LNCaP clone FGC (cell line): ENCODE measurements at regions not wholly inside any gene's neighbourhood (a gene's known extent, or its start where the extent isn't known, plus 50 kb on each side); places are given as distances from the start of the nearest gene placed in this dataset.

Source experiments
- DNase-seq: peaks from one replicate; pipeline ENCODE4 v3.0.0-alpha.2; 2011; ENCODE audit warnings: low read depth
- H3K4me3 ChIP-seq: 2 replicates; pipeline ENCODE4 v1.5.1; 2011; ENCODE audit warnings: mild to moderate bottlenecking, low read depth, low read length, control low read depth
- TF ChIP-seq, protein P1 (sequence below): IDR thresholded peaks from 2 replicates; pipeline ENCODE4 v1.5.1; 2012; ENCODE audit warnings: mild to moderate bottlenecking; ENCODE audit not compliant: control insufficient read depth, insufficient read depth; ENCODE audit errors: extremely low read depth

DNA sequence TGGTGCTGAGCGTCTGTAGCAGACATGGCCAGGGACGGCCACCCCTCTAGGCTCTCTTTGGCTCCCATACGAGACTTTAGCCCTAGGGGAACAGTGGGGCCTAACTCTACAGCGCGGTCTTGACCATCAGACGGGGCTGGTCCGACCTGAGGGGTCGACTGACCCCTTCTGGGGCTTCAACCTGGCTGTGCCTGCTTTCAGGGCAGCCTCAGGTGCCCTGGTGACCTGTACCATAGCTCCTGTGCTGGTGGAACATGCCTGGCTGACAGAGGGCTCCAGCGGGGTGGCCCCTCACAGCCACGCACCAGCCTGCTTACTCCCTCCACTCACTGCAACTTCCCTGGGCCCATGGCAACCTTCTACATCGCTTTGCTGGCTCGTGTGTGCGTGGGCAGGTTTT is 423.4 kb upstream of the SEMA6A start:
- no peak overlapping the region for H3K4me3 ChIP-seq
- DNase-seq: no peak
- TF ChIP-seq, protein P1, sequence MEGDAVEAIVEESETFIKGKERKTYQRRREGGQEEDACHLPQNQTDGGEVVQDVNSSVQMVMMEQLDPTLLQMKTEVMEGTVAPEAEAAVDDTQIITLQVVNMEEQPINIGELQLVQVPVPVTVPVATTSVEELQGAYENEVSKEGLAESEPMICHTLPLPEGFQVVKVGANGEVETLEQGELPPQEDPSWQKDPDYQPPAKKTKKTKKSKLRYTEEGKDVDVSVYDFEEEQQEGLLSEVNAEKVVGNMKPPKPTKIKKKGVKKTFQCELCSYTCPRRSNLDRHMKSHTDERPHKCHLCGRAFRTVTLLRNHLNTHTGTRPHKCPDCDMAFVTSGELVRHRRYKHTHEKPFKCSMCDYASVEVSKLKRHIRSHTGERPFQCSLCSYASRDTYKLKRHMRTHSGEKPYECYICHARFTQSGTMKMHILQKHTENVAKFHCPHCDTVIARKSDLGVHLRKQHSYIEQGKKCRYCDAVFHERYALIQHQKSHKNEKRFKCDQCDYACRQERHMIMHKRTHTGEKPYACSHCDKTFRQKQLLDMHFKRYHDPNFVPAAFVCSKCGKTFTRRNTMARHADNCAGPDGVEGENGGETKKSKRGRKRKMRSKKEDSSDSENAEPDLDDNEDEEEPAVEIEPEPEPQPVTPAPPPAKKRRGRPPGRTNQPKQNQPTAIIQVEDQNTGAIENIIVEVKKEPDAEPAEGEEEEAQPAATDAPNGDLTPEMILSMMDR: no peak

DNA sequence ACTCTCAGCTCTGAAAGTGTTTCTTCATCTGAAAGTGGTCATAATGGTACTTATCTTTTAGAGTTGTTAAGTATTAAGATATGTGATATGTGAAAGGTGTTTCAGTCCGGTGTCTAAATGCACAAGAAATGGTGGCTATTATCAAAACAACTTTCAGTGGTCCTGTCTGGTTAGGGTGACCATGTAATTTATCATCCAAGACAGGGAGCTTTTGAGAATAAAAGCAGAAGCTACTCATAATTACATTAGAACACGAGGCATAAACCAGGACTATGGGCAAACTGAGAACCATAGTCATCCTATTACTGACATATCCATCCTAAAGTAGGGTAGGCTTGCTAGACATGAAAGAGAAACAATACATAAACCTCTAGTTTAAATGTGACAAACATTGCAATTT is 418.1 kb upstream of the SEMA6A start:
- no peak overlapping the region for H3K4me3 ChIP-seq
- no peak for DNase-seq
- TF ChIP-seq, protein P1: no peak

DNA sequence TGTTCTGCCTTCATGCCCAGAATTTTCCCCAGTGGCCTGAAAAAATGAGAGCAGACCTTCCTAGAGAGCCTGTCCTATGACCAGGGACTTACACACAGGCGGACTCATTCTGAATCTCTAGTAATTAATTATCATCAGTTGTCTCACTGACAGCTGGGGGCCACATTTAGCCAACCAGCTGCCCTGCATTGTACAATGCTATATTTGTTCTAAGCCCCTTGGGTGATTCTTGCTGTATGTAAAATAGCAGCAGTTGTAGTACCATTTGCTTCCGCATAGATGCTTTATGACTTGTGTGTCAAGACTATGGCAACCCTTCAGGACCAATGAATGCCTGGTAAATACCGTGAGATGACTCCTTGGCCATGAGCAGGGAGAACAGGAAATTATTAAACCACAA is 415.4 kb upstream of the SEMA6A start:
- no peak for DNase-seq
- TF ChIP-seq, protein P1: no peak

DNA sequence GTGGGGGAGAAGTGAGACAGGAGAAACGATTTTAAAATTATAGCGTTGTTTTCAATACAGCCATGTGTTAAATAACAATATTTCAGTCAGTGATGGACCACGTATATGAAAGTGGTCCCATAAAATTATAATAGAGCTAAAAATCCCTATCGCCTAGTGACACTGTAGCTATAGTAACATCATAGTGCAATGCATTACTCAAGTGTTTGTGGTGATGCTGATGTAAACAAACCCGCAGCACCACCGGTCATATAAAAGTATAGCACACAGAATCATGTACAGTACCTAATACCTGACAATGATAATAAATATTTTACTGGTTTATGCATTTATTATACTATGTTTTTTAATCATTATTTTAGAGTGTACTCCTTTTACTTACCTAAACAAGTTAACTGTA is 407.4 kb upstream of the SEMA6A start:
- no peak overlapping the region for H3K4me3 ChIP-seq
- no peak for DNase-seq
- TF ChIP-seq, protein P1: no peak

More for the DNA sequence above, 415.4 kb upstream of the SEMA6A start:
- H3K4me3 ChIP-seq: no peak overlapping the region

DNA sequence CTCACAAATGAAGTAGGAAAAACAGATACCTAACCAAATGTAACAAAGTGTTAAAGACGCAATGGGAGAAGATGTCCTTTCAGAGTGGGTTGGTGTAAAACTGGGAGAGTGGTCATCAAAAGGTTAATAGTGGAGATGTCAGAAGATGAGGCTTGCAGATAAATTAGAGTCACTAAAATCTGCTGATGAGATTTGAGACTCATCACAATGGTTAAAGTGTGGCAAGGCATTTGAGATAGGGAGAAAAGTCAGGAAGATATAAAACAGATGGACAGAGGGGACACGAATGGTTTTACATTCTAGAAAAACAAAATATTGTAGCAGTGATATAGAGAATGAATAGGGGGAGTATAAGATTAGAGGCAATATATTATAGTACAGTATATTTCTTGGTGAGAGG is 406.0 kb upstream of the SEMA6A start:
- no peak for DNase-seq
- TF ChIP-seq, protein P1: no peak
- no peak overlapping the region for H3K4me3 ChIP-seq

DNA sequence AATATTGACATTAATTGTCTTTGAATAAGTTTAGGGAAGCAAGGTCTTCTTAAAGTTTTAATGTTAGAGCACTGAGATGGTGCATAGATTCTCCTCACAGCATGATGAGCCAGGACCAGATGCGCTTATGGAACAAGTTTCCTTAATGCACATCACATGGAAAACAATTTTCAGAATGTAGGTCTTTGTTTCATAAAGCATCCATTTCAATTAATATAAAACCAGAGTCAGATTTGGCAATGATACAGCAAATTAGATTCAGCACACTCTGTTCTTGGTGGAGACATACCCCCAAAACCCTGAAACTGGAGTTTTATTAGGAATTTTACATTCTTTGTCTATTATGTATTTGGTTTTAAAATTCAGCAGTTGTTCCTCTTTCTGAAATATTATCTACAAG is 402.1 kb upstream of the SEMA6A start:
- H3K4me3 ChIP-seq: no peak overlapping the region
- TF ChIP-seq, protein P1: no peak
- DNase-seq: no peak

DNA sequence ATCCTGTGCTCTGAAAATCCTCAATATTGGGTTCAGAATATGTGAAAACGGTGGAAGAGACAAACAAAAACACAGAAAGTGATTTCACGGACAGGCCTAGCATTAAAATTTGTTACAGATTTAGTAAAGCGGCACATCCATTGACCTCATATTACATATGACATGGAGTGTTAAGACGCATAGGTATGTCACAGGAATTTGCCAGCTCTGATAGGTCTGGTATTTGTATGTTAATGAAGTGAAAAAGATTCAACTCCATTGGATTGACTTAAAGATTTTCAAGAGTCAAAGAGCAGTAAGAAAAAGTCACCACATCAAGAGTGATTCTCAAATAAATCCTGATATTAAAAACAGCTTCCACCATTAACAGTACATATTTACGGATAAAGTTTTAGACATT is 396.5 kb upstream of the SEMA6A start:
- TF ChIP-seq, protein P1: no peak
- DNase-seq: no peak
- H3K4me3 ChIP-seq: no peak overlapping the region
